ENCODE measurements at regions not wholly inside any gene's neighbourhood (a gene's known extent, or its start where the extent isn't known, plus 50 kb on each side); places are given as distances from the start of the nearest gene placed in this dataset.

GRCh38 chr2:15074751-15075700, 442.5 kb downstream of the LRATD1 start:
- Histone ChIP-seq H3K27me3 (ENCODE audit: control insufficient read depth in 2 of 2, insufficient read depth in 2 of 2, low read length in 2 of 2) (no peaks in the 10 kb centered on the region; a peak in 1 of 5 replicates), H3K4me2 (ENCODE audit: insufficient read depth, low read length) (no peak overlapping the region), H3K27ac (ENCODE audit: extremely low read depth, low read depth, low read length) (no peak overlapping the region), H3K4me1 (replicated peaks in 1 of 2; ENCODE audit: control insufficient read depth in 2 of 2, insufficient read depth in 2 of 2, low read length in 2 of 2) (no peaks in the 10 kb centered on the region), H3K4me3 (no peak overlapping the region), H3K9me1 (ENCODE audit: control insufficient read depth, insufficient read depth, low read length) (no peaks in the 10 kb centered on the region), H3K9me3 (replicated peaks; ENCODE audit: control insufficient read depth, insufficient read depth, low read depth, low read length) (no peaks in the 10 kb centered on the region), H3K36me3 (ENCODE audit: control insufficient read depth, insufficient read depth, low read length) (no peaks in the 10 kb centered on the region), H3K9ac (ENCODE audit: insufficient read depth in 1 of 2, low read depth in 2 of 2, low read length in 2 of 2) (no peak overlapping the region), H2AFZ (ENCODE audit: low read depth, low read length) (no peak overlapping the region), H4K20me1 (replicated peaks; ENCODE audit: control insufficient read depth, insufficient read depth, low read length) (no peaks in the 10 kb centered on the region), H3K79me2 (ENCODE audit: control insufficient read depth, insufficient read depth, low read length) (no peaks in the 10 kb centered on the region)
- DNase-seq (ENCODE audit: extremely low read depth in 1 of 4, low spot score in 3 of 4) (no peak), ATAC-seq (no peak), FAIRE-seq (no peak)
- ChIA-PET POLR2A (no interaction called here), CTCF (ENCODE audit: low intra/inter-chr PET ratio) (no interaction called here)
- intact Hi-C loops (cut with micrococcal nuclease) (no loop called here), in situ Hi-C loops (cut with MboI) (no loop called here)
- no TSS peak for BruUV-seq (replicated peaks)
- WGBS (ENCODE audit: insufficient coverage, low coverage, missing lambda C conversion rate): 0% methylated on average over 2 of the region's 2 CpGs
- TF ChIP-seq, protein P1, sequence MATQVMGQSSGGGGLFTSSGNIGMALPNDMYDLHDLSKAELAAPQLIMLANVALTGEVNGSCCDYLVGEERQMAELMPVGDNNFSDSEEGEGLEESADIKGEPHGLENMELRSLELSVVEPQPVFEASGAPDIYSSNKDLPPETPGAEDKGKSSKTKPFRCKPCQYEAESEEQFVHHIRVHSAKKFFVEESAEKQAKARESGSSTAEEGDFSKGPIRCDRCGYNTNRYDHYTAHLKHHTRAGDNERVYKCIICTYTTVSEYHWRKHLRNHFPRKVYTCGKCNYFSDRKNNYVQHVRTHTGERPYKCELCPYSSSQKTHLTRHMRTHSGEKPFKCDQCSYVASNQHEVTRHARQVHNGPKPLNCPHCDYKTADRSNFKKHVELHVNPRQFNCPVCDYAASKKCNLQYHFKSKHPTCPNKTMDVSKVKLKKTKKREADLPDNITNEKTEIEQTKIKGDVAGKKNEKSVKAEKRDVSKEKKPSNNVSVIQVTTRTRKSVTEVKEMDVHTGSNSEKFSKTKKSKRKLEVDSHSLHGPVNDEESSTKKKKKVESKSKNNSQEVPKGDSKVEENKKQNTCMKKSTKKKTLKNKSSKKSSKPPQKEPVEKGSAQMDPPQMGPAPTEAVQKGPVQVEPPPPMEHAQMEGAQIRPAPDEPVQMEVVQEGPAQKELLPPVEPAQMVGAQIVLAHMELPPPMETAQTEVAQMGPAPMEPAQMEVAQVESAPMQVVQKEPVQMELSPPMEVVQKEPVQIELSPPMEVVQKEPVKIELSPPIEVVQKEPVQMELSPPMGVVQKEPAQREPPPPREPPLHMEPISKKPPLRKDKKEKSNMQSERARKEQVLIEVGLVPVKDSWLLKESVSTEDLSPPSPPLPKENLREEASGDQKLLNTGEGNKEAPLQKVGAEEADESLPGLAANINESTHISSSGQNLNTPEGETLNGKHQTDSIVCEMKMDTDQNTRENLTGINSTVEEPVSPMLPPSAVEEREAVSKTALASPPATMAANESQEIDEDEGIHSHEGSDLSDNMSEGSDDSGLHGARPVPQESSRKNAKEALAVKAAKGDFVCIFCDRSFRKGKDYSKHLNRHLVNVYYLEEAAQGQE (IDR thresholded peaks at IDR 0.05; ENCODE audit: borderline replicate concordance): no peak
- TF ChIP-seq, protein P1 (CRISPR knock-in tag; IDR thresholded peaks at IDR 0.05; ENCODE audit: low read depth): no peak
- TF ChIP-seq ZEB2 (IDR thresholded peaks at IDR 0.05) (no peak), RAD51 (IDR thresholded peaks at IDR 0.05; ENCODE audit: borderline replicate concordance, low read depth) (no peak), TOE1 (IDR thresholded peaks at IDR 0.05; ENCODE audit: borderline replicate concordance) (no peak), TOE1 (CRISPR knock-in tag; IDR thresholded peaks at IDR 0.05; ENCODE audit: borderline replicate concordance, low read depth) (no peak), GTF2E2 (tag; IDR thresholded peaks at IDR 0.05) (no peak), ELK3 (CRISPR knock-in tag; IDR thresholded peaks at IDR 0.05) (no peak), E2F3 (CRISPR knock-in tag; IDR thresholded peaks at IDR 0.05) (no peak)
- TF ChIP-seq, protein P2, sequence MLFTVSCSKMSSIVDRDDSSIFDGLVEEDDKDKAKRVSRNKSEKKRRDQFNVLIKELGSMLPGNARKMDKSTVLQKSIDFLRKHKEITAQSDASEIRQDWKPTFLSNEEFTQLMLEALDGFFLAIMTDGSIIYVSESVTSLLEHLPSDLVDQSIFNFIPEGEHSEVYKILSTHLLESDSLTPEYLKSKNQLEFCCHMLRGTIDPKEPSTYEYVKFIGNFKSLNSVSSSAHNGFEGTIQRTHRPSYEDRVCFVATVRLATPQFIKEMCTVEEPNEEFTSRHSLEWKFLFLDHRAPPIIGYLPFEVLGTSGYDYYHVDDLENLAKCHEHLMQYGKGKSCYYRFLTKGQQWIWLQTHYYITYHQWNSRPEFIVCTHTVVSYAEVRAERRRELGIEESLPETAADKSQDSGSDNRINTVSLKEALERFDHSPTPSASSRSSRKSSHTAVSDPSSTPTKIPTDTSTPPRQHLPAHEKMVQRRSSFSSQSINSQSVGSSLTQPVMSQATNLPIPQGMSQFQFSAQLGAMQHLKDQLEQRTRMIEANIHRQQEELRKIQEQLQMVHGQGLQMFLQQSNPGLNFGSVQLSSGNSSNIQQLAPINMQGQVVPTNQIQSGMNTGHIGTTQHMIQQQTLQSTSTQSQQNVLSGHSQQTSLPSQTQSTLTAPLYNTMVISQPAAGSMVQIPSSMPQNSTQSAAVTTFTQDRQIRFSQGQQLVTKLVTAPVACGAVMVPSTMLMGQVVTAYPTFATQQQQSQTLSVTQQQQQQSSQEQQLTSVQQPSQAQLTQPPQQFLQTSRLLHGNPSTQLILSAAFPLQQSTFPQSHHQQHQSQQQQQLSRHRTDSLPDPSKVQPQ (CRISPR knock-in tag; IDR thresholded peaks at IDR 0.05; ENCODE audit: borderline replicate concordance): no peak

All from K562 (cell line).